Body of pancreas (tissue), 4 donors: ENCODE measurements at regions not wholly inside any gene's neighbourhood (a gene's known extent, or its start where the extent isn't known, plus 50 kb on each side); places are given as distances from the start of the nearest gene placed in this dataset.

Experiments used
- POLR2A ChIP-seq, 3 donors: fragments of 450-650 bp; IDR thresholded peaks; one replicate each; pipeline ENCODE4 v1.6.1; 2016; ENCODE audit warnings: antibody characterized with exemption in 3 of 3, mild to moderate bottlenecking in 2 of 3
- TF ChIP-seq, protein P1 (sequence below), 7 experiments: fragments of 450-650 bp in 4 of 7; fragments of 200-600 bp in 3 of 7; sonication (generic) in 3 of 7; IDR thresholded peaks; one replicate each; pipeline ENCODE4 v1.5.1; 2016 to 2019; ENCODE audit warnings: antibody characterized with exemption in 7 of 7

DNA sequence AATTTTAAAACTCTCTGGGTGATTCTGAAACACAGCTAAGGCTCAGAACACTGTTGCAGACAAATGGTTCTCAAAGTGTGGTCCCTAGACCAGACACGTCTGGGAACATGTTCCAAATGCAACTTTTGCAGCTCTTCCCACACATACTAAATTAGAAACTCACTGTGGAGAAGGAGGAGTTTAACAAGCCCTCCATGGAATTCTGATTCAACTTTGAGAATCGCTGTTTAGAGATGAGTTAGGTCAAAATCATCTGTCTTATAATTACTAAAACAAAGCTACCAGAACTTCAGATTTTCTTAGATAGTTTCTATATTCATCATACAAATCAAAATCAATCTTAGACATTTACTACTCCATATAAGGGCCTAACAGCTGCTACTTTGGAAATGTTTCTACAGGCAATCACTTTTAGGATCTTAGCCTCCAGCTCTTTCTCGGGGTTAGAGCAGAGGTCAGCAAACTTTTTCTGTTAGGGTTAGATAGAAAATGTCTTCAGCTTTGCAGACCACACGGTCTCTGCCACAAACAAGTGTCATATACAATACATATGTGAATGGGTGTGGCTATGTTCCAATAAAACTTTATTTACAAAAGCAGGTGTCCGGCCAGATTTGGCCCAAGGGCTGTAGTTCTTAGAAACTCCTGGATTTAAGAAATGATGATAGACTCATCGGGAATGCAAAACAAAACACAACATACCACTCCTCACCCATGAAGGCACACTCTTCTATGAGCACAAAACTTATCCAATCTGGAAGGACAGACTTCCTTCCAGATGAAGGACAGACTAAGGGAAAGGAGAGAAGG is 50.0 kb upstream of the ARHGAP18 start:
- TF ChIP-seq, protein P1, sequence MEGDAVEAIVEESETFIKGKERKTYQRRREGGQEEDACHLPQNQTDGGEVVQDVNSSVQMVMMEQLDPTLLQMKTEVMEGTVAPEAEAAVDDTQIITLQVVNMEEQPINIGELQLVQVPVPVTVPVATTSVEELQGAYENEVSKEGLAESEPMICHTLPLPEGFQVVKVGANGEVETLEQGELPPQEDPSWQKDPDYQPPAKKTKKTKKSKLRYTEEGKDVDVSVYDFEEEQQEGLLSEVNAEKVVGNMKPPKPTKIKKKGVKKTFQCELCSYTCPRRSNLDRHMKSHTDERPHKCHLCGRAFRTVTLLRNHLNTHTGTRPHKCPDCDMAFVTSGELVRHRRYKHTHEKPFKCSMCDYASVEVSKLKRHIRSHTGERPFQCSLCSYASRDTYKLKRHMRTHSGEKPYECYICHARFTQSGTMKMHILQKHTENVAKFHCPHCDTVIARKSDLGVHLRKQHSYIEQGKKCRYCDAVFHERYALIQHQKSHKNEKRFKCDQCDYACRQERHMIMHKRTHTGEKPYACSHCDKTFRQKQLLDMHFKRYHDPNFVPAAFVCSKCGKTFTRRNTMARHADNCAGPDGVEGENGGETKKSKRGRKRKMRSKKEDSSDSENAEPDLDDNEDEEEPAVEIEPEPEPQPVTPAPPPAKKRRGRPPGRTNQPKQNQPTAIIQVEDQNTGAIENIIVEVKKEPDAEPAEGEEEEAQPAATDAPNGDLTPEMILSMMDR (IDR thresholded peaks at IDR 0.05): no peak
- no peak for TF ChIP-seq POLR2A (IDR thresholded peaks at IDR 0.05)
